ENCODE measurements at regions not wholly inside any gene's neighbourhood (a gene's known extent, or its start where the extent isn't known, plus 50 kb on each side); places are given as distances from the start of the nearest gene placed in this dataset.
"Not testable (repeated sequence)": the region's sequence is repeated elsewhere in the genome, so short reads cannot be mapped to it uniquely, and the experiment has no call there.

DNA sequence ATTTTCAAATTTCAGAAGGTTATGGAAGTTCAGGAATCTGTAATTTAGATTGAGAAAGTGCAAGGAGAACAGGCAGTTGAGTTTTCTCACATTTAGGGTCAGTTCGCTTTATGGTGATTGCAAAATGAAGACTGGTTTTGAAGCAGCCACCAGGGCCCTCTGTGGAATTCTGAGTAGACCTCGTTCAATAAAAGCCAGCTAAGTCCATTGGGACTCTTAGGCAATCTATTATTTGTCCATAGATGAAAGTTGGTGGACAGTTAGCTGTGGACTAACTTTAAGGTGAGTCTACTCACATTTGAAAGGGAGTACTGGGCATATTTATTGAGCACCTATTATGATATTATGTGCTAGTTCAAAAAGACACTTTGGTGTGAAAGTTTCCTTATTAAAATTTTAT, 266.3 kb upstream of the LINC00305 start:
- no peak for DNase-seq (ENCODE audit: low read depth in 2 of 2)

DNA sequence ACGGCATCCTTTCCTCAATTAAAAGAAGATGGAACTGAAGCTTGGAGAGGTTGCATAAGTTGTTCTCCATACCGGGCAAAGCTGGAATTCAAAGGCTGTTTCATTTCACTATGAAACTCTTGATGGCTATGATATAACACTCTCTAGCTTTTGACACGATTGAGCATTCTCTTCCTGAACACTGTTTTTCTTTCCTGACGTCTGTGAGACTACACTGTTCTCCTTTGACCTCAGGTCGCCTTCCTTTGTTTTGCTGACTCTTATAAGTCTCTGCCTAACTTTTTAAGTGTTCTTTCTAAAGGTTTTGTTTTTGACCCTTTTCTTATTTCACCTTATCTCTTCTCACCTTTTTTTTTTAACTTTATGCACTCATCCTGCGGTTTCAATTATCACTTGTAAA, 261.8 kb upstream of the LINC00305 start:
- no peak for DNase-seq (ENCODE audit: low read depth in 2 of 2)

DNA sequence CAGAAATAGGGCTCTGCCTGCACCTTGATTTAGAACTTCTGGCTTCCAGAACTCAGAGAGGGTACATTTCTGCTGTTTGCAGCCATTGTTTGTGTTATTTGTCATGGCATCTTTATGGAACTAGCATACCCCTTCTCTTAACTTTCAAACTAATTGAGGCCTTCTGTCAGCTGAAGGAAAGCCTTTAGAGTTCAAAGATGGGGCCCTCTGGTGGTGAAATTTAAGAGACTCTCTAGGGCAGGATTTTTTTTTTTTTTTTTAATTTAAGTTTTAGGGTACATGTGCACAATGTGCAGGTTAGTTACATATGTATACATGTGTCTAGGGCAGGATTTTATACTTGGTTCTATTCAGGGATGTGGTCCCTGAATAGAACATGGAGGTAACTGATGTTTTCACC, 260.6 kb upstream of the LINC00305 start:
- peak; percentile 16 to 17 for DNase-seq (ENCODE audit: low read depth in 2 of 2)

GRCh38 chr18:64407606-64408005, 258.7 kb upstream of the LINC00305 start:
- no peak for DNase-seq (ENCODE audit: low read depth in 2 of 2)

DNA sequence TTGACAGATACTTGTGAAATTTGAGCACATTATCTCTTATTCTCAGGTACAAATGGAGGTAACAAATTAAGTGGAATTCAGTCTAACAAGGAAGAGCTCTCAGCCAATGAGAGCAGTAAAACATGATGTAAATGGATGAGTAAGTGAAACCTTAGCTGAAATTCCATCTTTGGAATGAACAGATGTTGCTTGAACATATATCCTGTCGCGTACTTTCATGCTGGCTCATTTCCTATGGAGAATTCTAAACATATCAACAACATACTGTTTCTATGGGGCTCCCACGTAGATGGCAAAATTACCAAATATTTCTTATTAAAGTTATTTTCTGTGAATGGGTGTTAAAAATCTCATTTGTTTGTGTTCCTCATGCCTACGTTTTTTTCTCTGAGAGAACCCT, 256.3 kb upstream of the LINC00305 start:
- DNase-seq (ENCODE audit: low read depth in 2 of 2): peak; percentile 75 to 79

DNA sequence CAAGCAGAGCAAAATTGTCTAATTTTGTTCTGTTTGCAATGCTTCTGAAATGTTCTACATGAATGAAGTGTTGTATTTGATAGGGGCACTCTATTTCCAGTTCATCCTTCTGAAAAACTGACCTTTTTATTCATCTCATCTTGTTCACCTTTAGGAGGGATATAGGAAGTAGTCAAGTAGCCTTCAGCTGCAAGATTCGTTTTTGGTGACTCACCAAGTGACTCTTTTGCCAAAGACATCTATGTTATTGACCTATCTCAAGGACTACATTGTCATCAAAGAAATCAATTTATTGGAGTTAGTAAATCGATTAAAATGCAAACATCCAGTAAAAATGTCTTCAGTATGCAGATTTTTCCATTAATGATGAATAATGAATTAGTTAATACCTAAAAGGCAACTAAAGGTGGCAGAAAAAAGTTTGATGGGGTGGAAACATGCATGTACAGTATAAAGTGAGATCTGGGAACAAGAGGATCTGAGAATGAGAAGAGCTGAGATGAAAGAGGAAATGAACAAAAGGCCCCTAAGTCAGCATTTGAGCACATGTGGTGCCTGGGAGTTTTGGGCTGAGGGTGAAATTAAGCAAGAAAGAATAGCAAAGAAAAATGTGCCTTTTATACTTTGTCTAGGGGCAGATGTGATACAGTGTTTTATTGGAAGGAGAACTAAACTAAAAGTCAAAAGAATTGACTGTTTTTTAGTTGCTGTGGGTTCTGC, 255.1 kb upstream of the LINC00305 start:
- DNase-seq (ENCODE audit: low read depth in 2 of 2): no peak

GRCh38 chr18:64402636-64403035, 253.7 kb upstream of the LINC00305 start:
- peak; percentile 7 to 12 for DNase-seq (ENCODE audit: low read depth in 2 of 2)

DNA sequence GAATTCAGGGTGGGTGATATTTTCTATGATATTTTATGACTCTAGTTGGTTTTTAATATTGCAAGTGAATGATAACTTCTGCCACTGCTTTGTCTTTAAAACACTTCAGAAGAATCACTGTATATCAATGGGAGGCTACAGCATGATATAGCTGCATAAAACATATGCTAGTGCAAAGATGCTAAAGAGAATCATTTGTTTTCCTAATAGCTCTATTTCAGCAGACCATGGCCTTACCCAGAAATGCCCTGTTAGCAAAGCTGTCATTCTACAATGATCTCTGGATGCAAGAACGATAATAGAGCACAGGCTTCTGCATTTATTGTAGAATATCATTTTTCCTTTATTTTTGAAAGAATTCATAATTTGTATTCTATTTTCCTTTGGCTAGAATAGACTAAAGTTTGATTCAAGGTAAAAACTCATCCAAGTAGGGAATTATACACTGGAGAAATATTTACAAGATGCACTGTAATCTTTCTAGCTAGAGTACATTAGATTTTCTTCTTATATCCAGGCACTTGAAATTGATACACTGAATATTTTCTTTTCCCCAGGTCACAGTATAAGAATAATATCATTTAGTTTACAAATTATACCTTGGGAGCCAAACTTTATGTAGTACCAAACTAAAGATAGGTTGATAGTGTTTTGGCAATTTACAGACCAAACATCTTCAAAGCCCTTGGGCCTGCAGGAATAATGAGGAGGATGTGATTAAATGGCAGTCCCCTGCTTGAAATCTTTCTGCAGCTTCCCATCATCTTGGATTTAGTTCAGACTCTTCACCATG, 252.6 kb upstream of the LINC00305 start:
- no peak for DNase-seq (ENCODE audit: low read depth in 2 of 2)

- no peak for DNase-seq (ENCODE audit: low read depth in 2 of 2)
These were observed 250.7 kb upstream of the LINC00305 start for GRCh38 chr18:64399566-64399965.

GRCh38 chr18:64398320-64398719, 249.4 kb upstream of the LINC00305 start:
- no peak for DNase-seq (ENCODE audit: low read depth in 2 of 2)

GRCh38 chr18:64392202-64392601, 243.3 kb upstream of the LINC00305 start:
- no peak for DNase-seq (ENCODE audit: low read depth in 2 of 2)

GRCh38 chr18:64384101-64384500, 235.2 kb upstream of the LINC00305 start:
- DNase-seq (ENCODE audit: low read depth in 2 of 2): no peak

DNA sequence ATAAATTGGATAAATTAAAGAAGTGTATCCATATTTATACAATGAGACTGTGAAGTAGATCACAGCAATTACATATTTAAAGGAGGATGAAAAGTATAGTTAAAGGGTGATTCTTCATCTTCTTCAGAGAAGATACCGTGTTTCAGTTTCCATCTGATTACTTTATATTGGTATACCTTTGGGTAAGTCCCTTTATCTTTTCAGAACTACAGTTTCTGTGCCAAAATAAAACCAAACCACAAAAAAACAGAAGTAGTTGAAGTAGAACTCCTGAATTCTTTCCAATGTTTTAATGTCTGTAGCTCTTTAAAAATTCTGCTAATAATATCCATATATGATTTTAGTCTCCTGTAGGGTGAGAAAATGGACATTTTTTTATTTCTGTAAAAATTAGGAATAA, 231.2 kb upstream of the LINC00305 start:
- DNase-seq (ENCODE audit: low read depth in 2 of 2): no peak

DNA sequence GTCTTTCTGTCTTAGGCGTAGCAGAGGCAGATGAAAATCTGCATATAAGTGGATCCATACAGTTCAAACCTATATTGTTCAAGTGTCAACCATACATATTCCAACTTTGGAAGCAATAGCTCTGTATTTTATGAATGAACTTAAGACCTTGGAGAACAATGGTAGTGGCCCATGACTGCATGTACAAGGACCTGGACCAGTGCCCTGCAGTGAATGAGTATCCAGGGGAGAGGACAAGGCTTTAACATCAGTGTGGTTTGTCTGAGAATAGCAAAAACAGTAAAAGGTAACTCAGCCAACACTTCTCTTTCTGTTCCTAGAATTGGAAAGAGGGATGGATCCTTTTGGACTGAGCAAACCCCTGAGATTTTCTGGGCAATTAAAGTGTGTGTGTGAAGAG, 230.8 kb upstream of the LINC00305 start:
- no peak for DNase-seq (ENCODE audit: low read depth in 2 of 2)

GRCh38 chr18:64377446-64377845, 228.6 kb upstream of the LINC00305 start:
- no peak for DNase-seq (ENCODE audit: low read depth in 2 of 2)

DNA sequence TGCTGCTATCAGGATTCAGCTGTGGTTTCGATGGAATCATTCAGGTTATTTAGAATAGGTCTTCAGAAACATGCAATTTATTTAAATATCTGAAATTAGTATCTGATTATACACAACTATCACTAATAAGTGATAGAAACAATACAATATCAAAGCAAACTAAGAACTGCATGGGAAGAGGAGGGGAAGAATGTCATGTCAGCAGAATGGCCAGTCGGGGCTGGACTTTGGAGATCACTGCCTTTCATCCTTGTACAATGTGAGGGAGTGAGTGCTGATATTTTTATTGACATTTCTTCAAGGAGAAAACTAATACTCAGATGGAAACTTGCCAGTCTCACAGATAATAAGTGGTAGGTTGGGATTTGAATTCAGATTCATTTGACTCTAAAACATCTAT, 224.0 kb upstream of the LINC00305 start:
- DNase-seq (ENCODE audit: low read depth in 2 of 2): no peak

DNA sequence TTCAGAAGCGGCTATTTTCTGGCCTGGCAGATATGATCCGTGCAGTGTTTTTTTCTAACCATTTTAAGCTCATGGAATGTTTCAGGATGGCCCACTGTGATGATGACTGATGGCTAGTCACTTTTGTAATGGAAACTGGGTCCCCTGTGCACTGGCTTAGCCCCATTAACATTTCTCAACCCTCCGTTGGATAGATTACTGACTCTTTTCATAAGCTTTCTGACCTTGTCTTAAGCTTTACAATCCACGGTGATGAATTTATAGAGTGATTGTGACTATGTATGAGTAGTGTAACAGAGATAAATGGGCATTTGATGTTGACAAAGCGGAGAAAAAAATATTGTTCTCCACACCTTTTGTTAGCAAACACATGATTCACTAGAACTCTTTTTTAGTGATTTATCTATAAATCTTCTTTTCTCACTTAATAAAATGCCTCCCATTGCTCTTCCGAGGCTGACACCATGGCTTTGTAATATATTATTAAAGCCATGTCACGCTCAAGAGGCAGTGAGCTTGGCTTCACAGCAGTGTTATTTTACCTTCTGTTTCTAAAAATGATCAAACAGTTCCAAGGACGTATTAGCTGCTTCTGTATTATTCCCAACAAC, 221.0 kb upstream of the LINC00305 start:
- DNase-seq (ENCODE audit: low read depth in 2 of 2): not testable (repeated sequence)

DNA sequence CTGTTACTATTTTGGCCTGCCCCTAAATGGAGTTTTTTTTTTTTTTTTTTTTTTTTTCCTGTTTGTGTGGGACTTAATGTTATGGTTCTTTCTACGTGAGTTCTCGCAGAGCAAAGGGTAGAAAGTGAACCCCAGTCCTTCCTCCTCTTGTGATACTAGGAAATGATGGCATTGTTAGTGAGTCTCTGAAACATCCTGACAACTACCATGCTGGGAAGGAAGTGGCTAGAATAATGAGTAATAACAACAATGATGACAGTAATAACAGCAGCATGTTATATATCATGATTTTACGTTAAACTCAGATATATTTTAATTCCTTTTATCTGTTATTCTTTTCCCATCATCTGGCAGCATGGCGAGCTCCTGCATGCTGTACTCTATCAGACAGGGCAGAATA, 216.2 kb upstream of the LINC00305 start:
- no peak for DNase-seq (ENCODE audit: low read depth in 2 of 2)

GRCh38 chr18:64337673-64338072, 188.8 kb upstream of the LINC00305 start:
- DNase-seq (ENCODE audit: low read depth in 2 of 2): no peak

- no peak for DNase-seq (ENCODE audit: low read depth in 2 of 2)
These were observed 188.1 kb upstream of the LINC00305 start for GRCh38 chr18:64337018-64337417.

DNA sequence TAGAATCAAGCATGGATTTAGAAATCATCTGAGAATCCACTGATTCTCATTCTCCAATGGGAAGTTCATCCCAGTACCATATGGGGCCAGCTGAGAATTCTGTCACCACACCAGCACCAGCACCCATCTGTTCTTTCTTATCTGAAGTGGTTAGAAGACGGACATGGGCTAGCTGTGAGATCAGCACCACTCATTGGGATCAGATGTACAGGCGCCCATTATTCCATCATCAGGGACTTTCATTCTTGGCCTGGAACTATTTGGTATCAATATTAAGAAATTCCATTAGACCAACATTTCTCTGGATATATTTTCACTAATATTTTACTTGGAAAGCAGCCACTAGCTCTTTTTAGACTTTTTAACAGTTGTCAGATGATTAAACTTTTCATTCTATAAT, 185.9 kb upstream of the LINC00305 start:
- peak; percentile 50 to 58 for DNase-seq (ENCODE audit: low read depth in 2 of 2)

DNA sequence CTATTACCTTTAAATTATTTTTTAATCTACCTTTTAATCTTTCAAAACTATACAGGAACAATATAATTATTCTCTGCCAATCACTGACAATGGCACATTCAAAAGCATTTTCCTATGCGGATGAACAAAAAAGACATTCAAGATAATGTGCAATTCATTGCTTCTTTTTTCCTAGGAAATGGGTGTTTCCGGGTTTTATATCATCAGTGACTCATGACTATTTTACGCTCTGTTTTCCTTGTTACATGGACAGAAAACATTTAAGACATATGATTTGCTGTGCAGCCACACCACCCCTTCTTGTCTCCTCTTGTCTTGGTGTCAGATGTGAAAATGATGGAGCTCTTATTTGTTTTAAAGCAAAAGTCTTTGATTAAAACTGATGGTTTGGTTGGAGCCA, 184.7 kb upstream of the LINC00305 start:
- DNase-seq (ENCODE audit: low read depth in 2 of 2): no peak

- DNase-seq (ENCODE audit: low read depth in 2 of 2): no peak
These were observed 183.9 kb upstream of the LINC00305 start for GRCh38 chr18:64332835-64333234.
